H1 (cell line): ENCODE measurements at regions not wholly inside any gene's neighbourhood (a gene's known extent, or its start where the extent isn't known, plus 50 kb on each side); places are given as distances from the start of the nearest gene placed in this dataset.

Source experiments
- CTCF ChIA-PET: fragments of 300-600 bp; sonication (Branson Sonifier 250); formaldehyde crosslinking; loops from one replicate; lab custom pipeline; 2021; ENCODE audit not compliant: partially characterized antibody; lab: Charles Lee
- POLR2A ChIA-PET: fragments of 300-600 bp; sonication (Branson Sonifier 250); formaldehyde crosslinking; loops from one replicate; lab custom pipeline; 2021; ENCODE audit warnings: inconsistent platforms; ENCODE audit not compliant: partially characterized antibody; lab: Charles Lee
- DNase-seq, 2 experiments: peaks; one replicate each; pipeline versions ENCODE4 v3.0.0 to v3.0.0-alpha.2; 2010 to 2022; ENCODE audit warnings: low spot score in 2 of 2, low read depth in 1 of 2, mixed read lengths in 1 of 2
- FAIRE-seq: peaks from 2 replicates; lab custom pipeline; 2011; peaks lifted over from hg19 to GRCh38; lab: Jason Lieb, UNC
- H2AFZ ChIP-seq: 2 replicates; pipeline ENCODE4 v1.8.1; 2012; ENCODE audit warnings: low read length, inconsistent platforms
- H2AK5ac ChIP-seq: 2 replicates; pipeline ENCODE4 v1.6.1; 2013; ENCODE audit warnings: low read depth, low read length
- H2BK120ac ChIP-seq: replicated peaks from 2 replicates; pipeline ENCODE3; 2013; ENCODE audit warnings: low read depth, low read length, inconsistent platforms
- H2BK12ac ChIP-seq: 2 replicates; pipeline ENCODE4 v1.6.1; 2013; ENCODE audit warnings: low read depth, low read length
- H2BK15ac ChIP-seq: 2 replicates; pipeline ENCODE4 v1.6.1; 2013; ENCODE audit warnings: low read length
- H2BK20ac ChIP-seq: 2 replicates; pipeline ENCODE4 v1.6.1; 2013; ENCODE audit warnings: low read length
- H2BK5ac ChIP-seq: 2 replicates; pipeline ENCODE4 v1.6.1; 2013; ENCODE audit warnings: low read depth, low read length
- H3K14ac ChIP-seq: 2 replicates; pipeline ENCODE4 v1.6.1; 2013; ENCODE audit warnings: inconsistent platforms; ENCODE audit not compliant: insufficient read length
- H3K18ac ChIP-seq: 2 replicates; pipeline ENCODE4 v1.6.1; 2013; ENCODE audit warnings: low read length; ENCODE audit errors: extremely low read depth
- H3K23ac ChIP-seq: 2 replicates; pipeline ENCODE4 v1.6.1; 2013; ENCODE audit warnings: inconsistent platforms; ENCODE audit not compliant: insufficient read length
- H3K23me2 ChIP-seq: 2 replicates; pipeline ENCODE4 v1.6.1; 2013; ENCODE audit warnings: low read depth, low read length
- H3K27ac ChIP-seq: 2 replicates; pipeline ENCODE4 v1.6.1; 2011; ENCODE audit warnings: low read depth, low read length, inconsistent platforms
- H3K27me3 ChIP-seq, 4 experiments: replicated peaks in 1 of 4; 1 replicate in 1 of 4; 2 replicates in 3 of 4; pipeline versions ENCODE4 v1.6.1 to v1.8.1; 2011 to 2013; ENCODE audit warnings: low read length in 3 of 4, mild to moderate bottlenecking in 3 of 4, inconsistent platforms in 2 of 4, mixed read lengths in 2 of 4, moderate library complexity in 1 of 4; ENCODE audit not compliant: control insufficient read depth in 3 of 4, insufficient read depth in 3 of 4; ENCODE audit errors: extremely low read depth in 1 of 4
- H3K36me3 ChIP-seq, 4 experiments: 2 replicates each; pipeline versions ENCODE4 v1.6.1 to v1.8.1; 2011 to 2013; ENCODE audit warnings: mild to moderate bottlenecking in 4 of 4, low read length in 3 of 4, moderate library complexity in 2 of 4, control low read depth in 1 of 4, inconsistent platforms in 1 of 4; ENCODE audit not compliant: insufficient read depth in 4 of 4, control insufficient read depth in 2 of 4
- H3K4ac ChIP-seq: replicated peaks from 2 replicates; pipeline ENCODE3; 2013; ENCODE audit warnings: low read length, low read depth, mixed read lengths, inconsistent platforms; ENCODE audit not compliant: insufficient read length
- H3K4me1 ChIP-seq, 4 experiments: replicated peaks in 1 of 4; 1 replicate in 1 of 4; 2 replicates in 3 of 4; pipeline versions ENCODE4 v1.6.1 to v1.8.1; 2011 to 2013; ENCODE audit warnings: low read length in 3 of 4, inconsistent platforms in 2 of 4, mixed read lengths in 1 of 4; ENCODE audit not compliant: insufficient read depth in 4 of 4, control insufficient read depth in 3 of 4
- H3K4me2 ChIP-seq, 2 experiments: 2 replicates each; pipeline versions ENCODE4 v1.6.1 to v1.8.1; 2011 to 2013; ENCODE audit warnings: low read depth in 2 of 2, low read length in 2 of 2, control low read depth in 1 of 2, inconsistent platforms in 1 of 2, mild to moderate bottlenecking in 1 of 2; ENCODE audit not compliant: insufficient read depth in 1 of 2
- H3K4me3 ChIP-seq, 4 experiments: fragments of 200-600, 300-600 bp in 1 of 4; sonication (generic), shearing (Covaris generic), sonication (Bioruptor Twin) in 1 of 4; 2 replicates each; pipeline versions ENCODE4 v1.5.1 to v1.8.1; 2011 to 2016; ENCODE audit warnings: low read length in 4 of 4, low read depth in 3 of 4, control low read depth in 2 of 4, inconsistent platforms in 2 of 4, mild to moderate bottlenecking in 2 of 4, mixed read lengths in 1 of 4, moderate library complexity in 1 of 4; ENCODE audit not compliant: insufficient read depth in 2 of 4; ENCODE audit errors: extremely low read depth in 1 of 4
- H3K56ac ChIP-seq: replicated peaks from 2 replicates; pipeline ENCODE3; 2013; ENCODE audit warnings: low read depth, mild to moderate bottlenecking, mixed read lengths, low read length, inconsistent platforms; ENCODE audit not compliant: insufficient read length
- H3K79me1 ChIP-seq: 2 replicates; pipeline ENCODE4 v1.6.1; 2013; ENCODE audit warnings: low read depth, low read length, control low read depth
- H3K79me2 ChIP-seq, 2 experiments: 2 replicates each; pipeline versions ENCODE4 v1.6.1 to v1.8.1; 2012 to 2013; ENCODE audit warnings: low read length in 2 of 2, mild to moderate bottlenecking in 2 of 2, inconsistent platforms in 1 of 2; ENCODE audit not compliant: insufficient read depth in 2 of 2, control insufficient read depth in 1 of 2
- H3K9ac ChIP-seq, 4 experiments: replicated peaks in 1 of 4; 1 replicate in 1 of 4; 2 replicates in 3 of 4; pipeline versions ENCODE4 v1.6.1 to v1.8.1; 2011 to 2013; ENCODE audit warnings: low read depth in 3 of 4, low read length in 3 of 4, control low read depth in 2 of 4, mild to moderate bottlenecking in 2 of 4, moderate library complexity in 2 of 4, inconsistent platforms in 1 of 4; ENCODE audit errors: extremely low read depth in 1 of 4
- H3K9me3 ChIP-seq, 2 experiments: 2 replicates each; pipeline versions ENCODE4 v1.6.1 to v1.8.1; 2012 to 2013; ENCODE audit warnings: mild to moderate bottlenecking in 2 of 2, moderate library complexity in 2 of 2, control low read depth in 1 of 2, inconsistent platforms in 1 of 2, low read depth in 1 of 2, low read length in 1 of 2, mixed read lengths in 1 of 2; ENCODE audit not compliant: insufficient read depth in 2 of 2
- H4K20me1 ChIP-seq, 2 experiments: replicated peaks in 1 of 2; 2 replicates each; pipeline versions ENCODE3 to v1.8.1; 2011 to 2013; ENCODE audit warnings: inconsistent platforms in 2 of 2, low read length in 2 of 2, mild to moderate bottlenecking in 1 of 2; ENCODE audit not compliant: insufficient read depth in 2 of 2, control insufficient read depth in 1 of 2
- H4K5ac ChIP-seq: 2 replicates; pipeline ENCODE4 v1.6.1; 2013; ENCODE audit warnings: low read length, low read depth, mixed read lengths, inconsistent platforms; ENCODE audit not compliant: insufficient read length
- H4K8ac ChIP-seq: 2 replicates; pipeline ENCODE4 v1.8.0; 2013; ENCODE audit warnings: mild to moderate bottlenecking, moderate library complexity, low read length, inconsistent platforms; ENCODE audit not compliant: insufficient read depth; ENCODE audit errors: extremely low read depth
- H4K91ac ChIP-seq: replicated peaks from 2 replicates; pipeline ENCODE3; 2013; ENCODE audit warnings: low read length, mixed read lengths, inconsistent platforms; ENCODE audit not compliant: insufficient read length
- CBX8 ChIP-seq: fragments of 300-800, 300-1000 bp; sonication (generic); IDR thresholded peaks from 2 replicates; pipeline ENCODE4 v1.7.1; 2016; ENCODE audit warnings: low read depth, low read length, borderline replicate concordance
- CTBP2 ChIP-seq: IDR thresholded peaks from 2 replicates; pipeline ENCODE4 v1.7.0; 2011; ENCODE audit warnings: borderline replicate concordance, mild to moderate bottlenecking, moderate library complexity, mixed read lengths, low read length; ENCODE audit not compliant: insufficient read depth, insufficient read length
- EP300 ChIP-seq, 2 experiments: IDR thresholded peaks; 1 replicate in 1 of 2; 2 replicates in 1 of 2; pipeline ENCODE4 v1.6.1; 2011 to 2012; ENCODE audit warnings: low read depth in 2 of 2, low read length in 2 of 2, mild to moderate bottlenecking in 2 of 2, borderline replicate concordance in 1 of 2, inconsistent platforms in 1 of 2, moderate library complexity in 1 of 2
- GABPA ChIP-seq: IDR thresholded peaks from 2 replicates; pipeline ENCODE4 v1.6.1; 2011; ENCODE audit warnings: mild to moderate bottlenecking, low read length, moderate library complexity, borderline replicate concordance; ENCODE audit not compliant: insufficient read depth
- HDAC2 ChIP-seq, 2 experiments: fragments of 300-600 bp in 1 of 2; sonication (generic) in 1 of 2; IDR thresholded peaks; 2 replicates each; pipeline ENCODE4 v1.6.1; 2011 to 2012; ENCODE audit warnings: low read depth in 2 of 2, low read length in 2 of 2, mild to moderate bottlenecking in 2 of 2, moderate library complexity in 2 of 2, borderline replicate concordance in 1 of 2, inconsistent platforms in 1 of 2
- KDM1A ChIP-seq: fragments of 200-600, 300-600 bp; sonication (generic); IDR thresholded peaks from 2 replicates; pipeline ENCODE4 v1.7.1; 2016; ENCODE audit warnings: mild to moderate bottlenecking, low read length, borderline replicate concordance
- KDM4A ChIP-seq: IDR thresholded peaks from one replicate; pipeline ENCODE4 v1.7.1; 2012; ENCODE audit warnings: low read depth, mild to moderate bottlenecking, moderate library complexity, low read length, inconsistent platforms; ENCODE audit not compliant: severe bottlenecking
- RFX5 ChIP-seq: IDR thresholded peaks from 2 replicates; pipeline ENCODE4 v1.6.1; 2011; ENCODE audit warnings: low read depth, low read length, improper control_type of control experiment, borderline replicate concordance
- SIN3A ChIP-seq, 2 experiments: IDR thresholded peaks in 1 of 2; conservative IDR thresholded peaks in 1 of 2; 2 replicates each; pipeline ENCODE4 v1.6.1; 2011 to 2012; ENCODE audit warnings: low read length in 2 of 2, improper control_type of control experiment in 1 of 2, low read depth in 1 of 2, mild to moderate bottlenecking in 1 of 2
- SUZ12 ChIP-seq: fragments of 200-600 bp; sonication (generic); IDR thresholded peaks from 2 replicates; pipeline ENCODE4 v1.6.1; 2012; ENCODE audit warnings: mild to moderate bottlenecking, inconsistent platforms, low read length, moderate library complexity, mixed read lengths
- WGBS, 2 experiments: shearing (Covaris generic) in 1 of 2; methylation state at CpG; one replicate each; pipeline versions ENCODE4 v1.1.6 to v1.1.7; 2013 to 2015; ENCODE audit warnings: low lambda C conversion rate in 2 of 2, mixed read lengths in 2 of 2, inconsistent platforms in 1 of 2, low coverage in 1 of 2, missing lambda C conversion rate in 1 of 2; ENCODE audit not compliant: insufficient replicate concordance in 2 of 2, insufficient coverage in 1 of 2, insufficient read length in 1 of 2; ENCODE audit errors: extremely low coverage in 1 of 2, missing lambda C conversion rate in 1 of 2; 5-methylcytosine and 5-hydroxymethylcytosine counted together

DNA sequence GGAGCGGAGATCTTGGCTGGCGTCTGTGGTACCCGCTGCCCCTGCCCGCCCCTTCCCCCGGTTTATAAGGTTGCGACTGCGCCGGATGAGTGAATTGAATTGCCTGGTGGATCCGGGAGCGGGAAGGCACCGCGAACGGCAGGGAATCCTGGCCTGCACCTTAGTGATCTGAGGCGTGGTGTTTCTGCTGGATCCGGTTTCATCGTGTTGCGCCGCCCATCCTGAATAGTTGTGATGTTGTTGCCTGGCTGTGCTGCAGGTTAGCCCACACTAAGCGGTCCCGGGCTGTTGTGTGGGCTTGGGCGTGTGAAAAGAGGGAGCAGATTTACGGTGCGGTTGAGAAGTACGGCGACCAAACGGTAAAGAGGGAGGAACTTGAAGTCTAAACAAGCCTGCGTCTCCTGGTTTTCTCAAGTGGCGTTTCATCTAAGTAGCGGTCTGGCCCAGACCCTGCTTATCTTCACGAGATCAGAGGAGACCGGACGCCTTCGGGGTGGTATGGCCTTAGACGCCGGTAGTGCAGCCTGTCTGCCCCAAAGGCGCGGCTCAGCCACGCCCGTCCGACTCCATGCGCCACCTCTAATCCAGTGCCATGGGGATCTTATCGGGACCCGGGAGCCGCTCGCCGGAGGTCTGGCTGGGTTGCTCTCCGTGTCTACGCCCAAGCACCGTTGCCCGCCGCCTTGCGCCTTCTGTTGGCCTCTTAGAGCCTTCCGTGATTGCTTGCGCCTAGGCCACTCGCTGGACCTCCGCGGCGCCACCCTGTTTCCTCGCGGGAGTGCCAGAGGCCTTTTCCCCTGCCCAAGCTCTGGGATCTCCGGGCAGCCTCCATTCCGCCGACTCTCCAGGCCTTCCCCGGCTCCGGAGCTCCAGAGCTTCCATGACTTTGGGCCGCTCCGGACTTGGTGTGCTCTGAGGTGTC, 87.5 kb upstream of the RHOU start:
- Histone ChIP-seq H3K4me2 (peak overlapping the region; percentile 88 to 96), H3K79me2 (no peaks in the 10 kb centered on the region), H3K23me2 (peaks cover 21% of the 10 kb centered on the region), H4K20me1 (no peaks in the 10 kb centered on the region), H2AK5ac (no peak overlapping the region), H3K18ac (no peak overlapping the region), H2BK12ac (0 out of 2 replicates have a peak overlapping the region, but pooled peaks have one; percentile 27), H3K9ac (0 out of 7 replicates have a peak overlapping the region, but pooled peaks of 1 of the 4 experiments have one; percentile 2), H2BK5ac (no peak overlapping the region), H4K8ac (no peak overlapping the region; the same call in 1 of the 2 replicates), H2AFZ (peak overlapping the region; percentile 27; the same call in 1 of the 2 replicates), H3K27ac (no peak overlapping the region), H4K91ac (no peak overlapping the region), H3K27me3 (peaks cover 26 to 53% (median 45%) of the 10 kb centered on the region in 4 experiments), H4K5ac (no peak overlapping the region), H3K56ac (no peak overlapping the region), H2BK15ac (no peak overlapping the region), H3K36me3 (no peaks in the 10 kb centered on the region), H3K4me3 (peak overlapping the region; percentile 51 to 66 (median 64)), H3K79me1 (no peaks in the 10 kb centered on the region), H2BK20ac (no peak overlapping the region), H3K14ac (no peak overlapping the region), H3K4ac (no peak overlapping the region), H3K9me3 (no peaks in the 10 kb centered on the region), H2BK120ac (no peak overlapping the region), H3K4me1 (peaks cover 0 to 7% (median 2%) of the 10 kb centered on the region in 4 experiments; a peak in 3 of 7 replicates), H3K23ac (no peak overlapping the region)
- no peak for FAIRE-seq
- WGBS, 2 experiments: 2% methylated on average over 58 of the region's 67 CpGs; no CpG with 5 or more reads in 1 of the 2 experiments
- ChIA-PET CTCF (no interaction called here), POLR2A (no interaction called here)
- peak; percentile 15 to 78 for DNase-seq
- TF ChIP-seq SIN3A (conservative IDR thresholded peaks at IDR 0.05 in 1 of 2, IDR thresholded peaks at IDR 0.05 in 1 of 2; ENCODE audit: low read depth in 1 of 2, low read length in 2 of 2) (no peak), CBX8 (no peak), SUZ12 (peak; percentile 79), KDM4A (no peak), KDM1A (no peak; the same call in 1 of the 2 replicates), CTBP2 (no peak), HDAC2 (IDR thresholded peaks at IDR 0.05; ENCODE audit: borderline replicate concordance in 1 of 2, low read depth in 2 of 2, low read length in 2 of 2) (no peak), RFX5 (no peak), GABPA (0 out of 2 replicates have a peak, but pooled peaks have one; percentile 42), EP300 (IDR thresholded peaks at IDR 0.05; ENCODE audit: borderline replicate concordance in 1 of 2, low read depth in 2 of 2, low read length in 2 of 2) (no peak)
